Smooth muscle cell (in vitro differentiated cells): ENCODE measurements at regions not wholly inside any gene's neighbourhood (a gene's known extent, or its start where the extent isn't known, plus 50 kb on each side); places are given as distances from the start of the nearest gene placed in this dataset.
A peak's percentile ranks its signal among the peaks of the same experiment; 100 is the strongest.

Experiments
- DNase-seq: peaks from one replicate; lab custom pipeline; 2025; ENCODE audit not compliant: unreplicated experiment; lab: John Stamatoyannopoulos, UW
- H2AFZ ChIP-seq: fragments of 200-600 bp; sonication (generic); 2 replicates; pipeline ENCODE4 v1.6.0; 2016; ENCODE audit warnings: antibody characterized with exemption, low read depth, mild to moderate bottlenecking
- H3F3A ChIP-seq: fragments of 200-600 bp; sonication (generic); 2 replicates; pipeline ENCODE4 v1.6.0; 2017; ENCODE audit warnings: antibody characterized with exemption, low read depth
- H3K27ac ChIP-seq: fragments of 200-600 bp; sonication (generic); 2 replicates; pipeline ENCODE4 v1.5.1; 2016; ENCODE audit warnings: low read depth, mild to moderate bottlenecking
- H3K27me3 ChIP-seq: fragments of 200-600 bp; sonication (generic); 2 replicates; pipeline ENCODE4 v1.6.1; 2016; ENCODE audit warnings: low read depth, mild to moderate bottlenecking
- H3K36me3 ChIP-seq: fragments of 200-600 bp; sonication (generic); 2 replicates; pipeline ENCODE4 v1.5.1; 2016; ENCODE audit warnings: low read depth
- H3K4me1 ChIP-seq: fragments of 200-600 bp; sonication (generic); 2 replicates; pipeline ENCODE4 v1.5.1; 2016; ENCODE audit warnings: low read depth
- H3K4me2 ChIP-seq: fragments of 200-600 bp; sonication (generic); 2 replicates; pipeline ENCODE4 v1.6.0; 2016; ENCODE audit warnings: mild to moderate bottlenecking
- H3K4me3 ChIP-seq: fragments of 200-600 bp; sonication (generic); 2 replicates; pipeline ENCODE4 v1.5.1; 2016; ENCODE audit warnings: mild to moderate bottlenecking
- H3K79me2 ChIP-seq: fragments of 200-600 bp; sonication (generic); 2 replicates; pipeline ENCODE4 v1.6.0; 2016; ENCODE audit warnings: low read depth, mild to moderate bottlenecking
- H3K9ac ChIP-seq: fragments of 200-600 bp; sonication (generic); 2 replicates; pipeline ENCODE4 v1.6.0; 2016; ENCODE audit warnings: low read depth
- H3K9me3 ChIP-seq: fragments of 200-600 bp; sonication (generic); replicated peaks from 2 replicates; pipeline ENCODE4 v1.5.1; 2016; ENCODE audit warnings: low read depth
- H4K20me1 ChIP-seq: fragments of 200-600 bp; sonication (generic); 2 replicates; pipeline ENCODE4 v1.6.0; 2016; ENCODE audit warnings: low read depth
- CTCF ChIP-seq: fragments of 200-600 bp; sonication (generic); IDR thresholded peaks from 2 replicates; pipeline ENCODE4 v1.5.1; 2017; ENCODE audit warnings: borderline replicate concordance, mild to moderate bottlenecking, antibody characterized with exemption; ENCODE audit not compliant: insufficient read depth, poor library complexity, severe bottlenecking
- WGBS: methylation state at CpG from one replicate; pipeline ENCODE4 v1.1.7; 2016; ENCODE audit warnings: low lambda C conversion rate; 5-methylcytosine and 5-hydroxymethylcytosine counted together

GRCh38 chr11:69416762-69417698, 64.4 kb upstream of the LINC01488 start:
- Histone ChIP-seq H3F3A (peaks cover 6% of the 10 kb centered on the region), H3K9me3 (no peaks in the 10 kb centered on the region), H3K27ac (no peak overlapping the region), H3K36me3 (no peaks in the 10 kb centered on the region), H3K4me1 (peaks cover 16% of the 10 kb centered on the region), H3K27me3 (no peaks in the 10 kb centered on the region), H3K4me2 (peak overlapping the region; percentile 16), H3K4me3 (no peak overlapping the region), H4K20me1 (no peaks in the 10 kb centered on the region), H3K79me2 (no peaks in the 10 kb centered on the region), H2AFZ (no peak overlapping the region), H3K9ac (no peak overlapping the region)
- 69% methylated on average over 27 of the region's 27 CpGs for WGBS
- DNase-seq, result no peak
- TF ChIP-seq CTCF, result no peak

GRCh38 chr11:69417699-69418085, 63.8 kb upstream of the LINC01488 start:
- no peak overlapping the region for H3K4me3 ChIP-seq
- 88% methylated on average over 8 of the region's 8 CpGs for WGBS
- no peaks in the 10 kb centered on the region for H3K36me3 ChIP-seq
- no peaks in the 10 kb centered on the region for H3K79me2 ChIP-seq
- no peaks in the 10 kb centered on the region for H3K27me3 ChIP-seq
- H2AFZ ChIP-seq, result no peak overlapping the region
- no peak overlapping the region for H3K27ac ChIP-seq
- peaks cover 16% of the 10 kb centered on the region for H3K4me1 ChIP-seq
- no peak for TF ChIP-seq CTCF
- H3K4me2 ChIP-seq, result no peak overlapping the region
- H4K20me1 ChIP-seq, result no peaks in the 10 kb centered on the region
- H3K9ac ChIP-seq, result no peak overlapping the region
- no peak for DNase-seq
- peaks cover 6% of the 10 kb centered on the region for H3F3A ChIP-seq
- H3K9me3 ChIP-seq, result no peaks in the 10 kb centered on the region

GRCh38 chr11:69418576-69419296, 62.7 kb upstream of the LINC01488 start:
- Histone ChIP-seq H3K27ac (peak overlapping the region; percentile 89), H2AFZ (no peak overlapping the region), H3K4me3 (no peak overlapping the region), H3K36me3 (no peaks in the 10 kb centered on the region), H3K4me2 (no peak overlapping the region), H4K20me1 (no peaks in the 10 kb centered on the region), H3K9me3 (no peaks in the 10 kb centered on the region), H3K9ac (no peak overlapping the region), H3K79me2 (no peaks in the 10 kb centered on the region), H3K4me1 (peaks cover 16% of the 10 kb centered on the region), H3K27me3 (no peaks in the 10 kb centered on the region), H3F3A (peaks cover 6% of the 10 kb centered on the region)
- no peak for DNase-seq
- TF ChIP-seq CTCF, result no peak
- 97% methylated on average over 14 of the region's 14 CpGs for WGBS
